Kidney capillary endothelial cell (primary cell): ENCODE measurements at regions not wholly inside any gene's neighbourhood (a gene's known extent, or its start where the extent isn't known, plus 50 kb on each side); places are given as distances from the start of the nearest gene placed in this dataset.

Source experiments
- DNase-seq: peaks from one replicate; pipeline ENCODE4 v3.0.0-alpha.2; 2018; ENCODE audit warnings: low spot score

DNA sequence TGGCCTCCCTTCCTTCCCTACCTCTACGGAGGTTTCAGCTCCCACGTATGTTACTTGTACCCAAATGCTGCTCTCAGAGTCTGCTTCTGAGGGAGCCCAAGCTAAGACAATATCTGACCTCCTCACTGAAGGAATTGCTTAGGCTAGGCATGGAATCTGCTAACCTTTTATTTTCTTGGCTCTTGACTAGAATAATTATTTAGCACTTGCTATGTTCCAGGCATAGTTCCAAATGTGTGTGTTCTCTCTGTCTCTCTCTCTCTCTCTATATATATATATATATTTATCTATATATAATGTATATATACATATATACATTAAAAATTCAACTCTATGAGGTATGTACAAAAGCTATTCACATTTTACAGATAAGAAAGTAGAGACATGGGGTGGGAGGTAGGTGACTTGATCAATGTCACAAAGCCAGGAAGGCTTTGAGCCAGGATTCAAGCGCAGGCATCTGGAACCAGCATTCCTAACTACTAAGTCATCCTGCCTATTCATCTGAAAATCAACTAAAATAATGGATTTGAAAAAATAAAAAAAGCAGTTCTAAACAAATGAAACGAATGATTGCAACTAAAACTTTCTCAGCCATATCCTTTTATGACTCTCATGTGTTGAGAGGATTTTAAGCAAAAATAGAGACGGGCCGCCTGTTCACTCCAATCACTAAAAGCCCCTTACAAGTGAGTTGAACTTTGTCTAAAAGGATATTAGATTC, 189.7 kb upstream of the JAG1 start:
- DNase-seq: peak; percentile 87

DNA sequence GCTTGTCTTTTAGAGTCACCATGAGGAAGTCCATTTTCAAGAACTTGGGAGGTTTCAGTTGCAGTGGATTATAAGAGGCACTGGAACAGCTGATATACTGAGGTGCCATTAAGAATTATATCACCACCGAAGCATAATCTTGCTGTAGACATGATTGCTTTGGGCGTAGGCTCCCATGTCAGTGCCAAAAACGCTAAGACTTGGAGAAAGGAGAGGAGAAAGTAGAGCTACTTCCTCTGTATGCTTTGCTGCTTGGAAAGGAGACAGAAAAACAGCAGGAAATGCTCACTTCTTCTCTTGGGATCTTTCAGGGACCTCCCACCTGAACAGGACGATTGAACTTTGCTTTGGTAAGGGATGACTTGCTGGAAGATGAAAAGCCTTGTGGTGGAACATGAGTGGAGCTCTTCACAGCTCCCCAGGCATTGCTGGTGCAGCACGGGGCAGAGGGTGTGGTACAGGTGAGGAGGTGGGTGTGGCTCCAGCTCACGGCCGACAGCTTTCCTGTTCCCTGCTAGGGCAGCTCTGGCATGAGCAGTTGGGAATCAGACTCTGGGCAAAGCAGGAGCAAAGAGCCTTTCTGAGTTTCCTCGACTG, 190.4 kb upstream of the JAG1 start:
- DNase-seq: no peak

DNA sequence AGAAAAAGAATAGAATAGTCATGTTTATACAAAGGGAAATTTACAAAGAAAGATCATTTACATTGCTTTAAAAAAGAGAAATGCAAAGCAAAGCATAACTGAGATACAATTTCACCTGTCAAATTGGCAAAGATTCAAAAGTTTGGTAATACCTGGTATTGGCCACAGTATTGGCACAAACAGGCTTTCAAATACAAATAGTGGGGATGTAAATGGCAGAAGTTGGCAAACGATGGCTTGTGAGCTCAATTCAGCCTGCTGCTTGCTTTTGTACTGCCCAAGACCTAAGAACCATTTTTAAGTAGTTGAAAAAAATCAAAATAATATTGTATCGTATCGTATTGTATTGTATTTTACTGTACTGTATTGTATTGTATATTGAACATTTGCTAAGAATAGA, 194.5 kb upstream of the JAG1 start:
- no peak for DNase-seq

DNA sequence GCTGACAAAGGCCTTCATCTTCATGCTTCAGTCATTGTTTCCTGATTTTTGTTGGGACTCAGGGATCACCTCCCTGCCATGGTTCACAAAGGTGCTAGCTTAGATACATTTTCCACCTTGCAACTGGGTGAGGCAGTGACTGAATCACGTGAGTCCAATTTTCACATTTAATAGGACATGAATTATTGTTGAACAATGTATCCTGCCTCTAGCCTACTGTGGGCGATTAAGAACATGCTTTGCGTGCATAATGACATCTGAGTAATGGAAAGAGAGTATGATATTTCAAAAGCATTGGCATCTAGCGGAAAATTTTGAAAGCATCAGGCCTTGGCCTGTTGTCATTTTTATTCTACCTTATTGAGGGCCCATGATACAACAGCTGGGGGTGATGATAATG, 199.2 kb upstream of the JAG1 start:
- no peak for DNase-seq

DNA sequence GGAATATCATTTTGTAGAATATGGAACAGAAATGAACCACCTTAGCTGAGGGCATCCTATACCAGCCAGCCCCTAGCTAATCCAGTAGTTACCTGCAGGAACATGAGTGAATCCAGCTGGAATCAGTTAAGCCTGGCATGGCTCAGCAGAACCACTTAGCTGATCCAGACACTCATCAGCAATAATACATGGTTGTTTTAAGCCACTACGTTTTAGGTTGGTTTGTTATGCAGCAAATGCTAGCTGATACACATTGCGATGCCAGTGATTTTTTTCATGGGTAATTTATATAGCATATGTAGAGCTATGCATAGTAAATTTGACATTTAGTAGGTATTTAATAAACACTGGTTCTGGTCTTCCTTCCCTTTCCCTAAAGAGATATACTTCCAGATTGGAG, 201.9 kb upstream of the JAG1 start:
- DNase-seq: no peak

DNA sequence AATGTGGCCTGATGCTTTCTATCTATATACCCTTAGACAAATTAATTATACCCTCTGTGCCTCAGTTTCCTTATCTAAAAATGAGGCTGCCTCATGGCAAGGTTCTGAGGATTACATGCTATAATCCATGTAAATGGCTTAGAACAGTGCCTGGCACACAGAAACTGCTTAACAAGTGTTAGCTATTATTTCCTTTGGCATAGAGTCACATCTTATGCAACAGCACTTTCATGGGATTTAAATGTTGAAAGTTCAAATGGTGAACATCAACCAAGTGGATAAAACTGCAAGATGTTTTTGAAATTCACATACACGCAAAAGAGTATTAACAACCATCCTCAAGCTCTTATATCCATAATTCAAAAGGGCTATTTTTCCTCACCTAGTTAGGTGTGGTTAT, 202.8 kb upstream of the JAG1 start:
- no peak for DNase-seq

DNA sequence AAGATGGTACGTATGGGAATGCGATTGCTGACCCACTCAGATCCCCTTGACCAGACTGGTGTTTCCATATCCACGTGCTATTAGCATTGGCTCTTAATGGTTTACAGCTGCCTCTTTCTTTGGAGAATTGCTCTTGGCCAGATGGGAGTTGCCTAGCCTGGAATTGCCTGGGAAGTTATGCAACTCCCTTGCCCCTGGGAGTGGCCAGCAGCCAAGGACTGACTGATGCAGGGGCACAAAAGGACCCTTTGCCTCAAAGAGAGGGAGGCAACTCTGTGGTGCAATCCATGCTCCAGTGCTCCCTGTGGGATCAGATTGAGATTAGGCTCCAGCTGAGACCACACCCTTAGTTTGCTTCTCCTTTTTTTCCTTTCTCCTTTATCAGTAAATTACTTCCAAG, 203.5 kb upstream of the JAG1 start:
- DNase-seq: no peak

DNA sequence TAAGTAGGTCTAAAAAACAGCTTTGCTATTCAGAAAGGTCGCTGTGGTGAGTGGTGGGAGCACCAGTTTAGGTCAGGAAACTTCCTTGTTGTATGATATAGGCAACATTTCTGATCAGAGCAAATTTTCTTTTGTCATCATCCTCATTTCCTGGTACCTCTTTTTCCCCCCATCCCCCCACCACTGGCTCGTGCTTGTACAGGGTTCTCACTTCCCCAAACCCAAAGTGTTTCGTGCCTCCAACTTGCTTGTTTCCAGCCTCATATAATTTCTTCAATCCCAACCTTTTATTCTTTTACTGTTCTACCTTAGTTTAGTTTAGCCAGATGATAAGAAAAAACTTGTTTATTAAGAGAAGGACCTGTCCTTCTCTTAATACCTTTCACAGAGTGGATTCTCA, 209.4 kb upstream of the JAG1 start:
- DNase-seq: no peak

DNA sequence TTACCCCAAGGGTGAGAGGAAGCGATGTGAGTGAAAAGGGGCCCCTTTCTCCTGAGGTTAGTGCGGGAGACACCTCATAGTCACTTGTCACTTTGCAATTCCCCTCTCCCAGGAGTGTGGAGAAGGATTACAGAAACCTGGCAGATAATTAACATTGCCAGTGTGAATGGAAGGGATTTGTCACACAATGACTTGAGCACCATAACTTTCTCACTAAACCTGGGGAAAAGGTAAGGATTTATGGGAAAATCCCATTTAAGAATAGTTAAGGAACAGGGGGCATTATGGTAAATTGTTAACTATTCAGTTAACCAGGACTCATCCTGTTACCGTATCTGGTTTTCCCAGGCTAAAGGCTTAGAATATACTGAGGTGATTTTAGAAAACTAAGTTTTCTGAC, 219.5 kb upstream of the JAG1 start:
- no peak for DNase-seq

DNA sequence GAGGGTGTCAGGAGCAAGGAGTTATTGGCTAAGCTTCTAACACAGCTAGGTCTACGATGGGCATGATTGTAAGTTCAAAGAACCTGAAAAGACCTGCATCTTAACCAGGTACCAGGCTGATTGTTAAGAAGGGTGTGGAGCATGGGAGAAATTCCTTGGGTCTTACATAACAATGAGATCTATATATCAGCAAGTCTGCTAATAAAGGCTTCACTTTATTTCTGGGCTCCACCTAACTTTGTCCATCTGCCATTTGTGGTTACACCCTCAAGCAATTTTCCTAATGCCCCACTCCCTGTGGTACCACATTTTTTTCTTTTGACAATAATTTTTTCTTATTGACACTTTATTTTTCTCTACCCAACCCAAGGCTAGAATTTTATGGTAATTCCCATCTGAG, 223.5 kb upstream of the JAG1 start:
- DNase-seq: no peak

DNA sequence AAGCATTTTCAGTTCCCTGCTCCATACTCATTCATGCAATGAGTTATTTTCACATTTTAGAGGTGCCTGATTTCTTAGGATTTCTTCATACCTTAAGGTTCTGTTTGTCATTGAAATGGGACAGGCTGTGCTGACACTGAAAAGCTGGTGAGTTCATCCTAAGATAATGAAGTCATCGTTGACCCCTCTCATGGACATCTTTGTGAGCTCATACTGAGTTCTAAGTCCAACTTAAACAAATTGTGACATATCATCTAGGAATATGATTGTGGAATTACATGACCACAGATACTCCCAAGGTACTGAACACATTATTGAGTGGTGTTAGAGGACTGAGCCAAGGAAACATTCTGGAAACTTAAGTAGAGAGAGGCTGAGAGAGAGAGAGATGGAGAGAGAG, 224.8 kb upstream of the JAG1 start:
- no peak for DNase-seq

DNA sequence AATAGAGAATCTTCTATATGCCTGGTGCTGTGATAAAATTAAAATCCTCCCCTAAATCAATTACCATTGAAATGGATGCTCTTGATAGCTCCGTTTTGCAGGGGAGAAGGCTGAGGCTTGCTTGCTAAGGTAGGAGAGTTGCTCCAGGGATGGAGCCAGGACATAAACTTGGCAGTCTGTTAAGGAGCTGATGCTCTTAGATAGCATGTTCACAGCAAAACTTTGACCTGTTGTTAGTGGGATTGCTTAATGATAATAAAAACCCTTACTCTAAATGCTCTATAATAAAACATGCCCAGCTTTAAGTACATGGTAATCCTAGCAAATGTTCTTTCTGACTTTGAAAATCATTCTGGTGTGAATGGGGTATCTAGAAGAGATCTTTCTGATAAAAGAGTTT, 228.4 kb upstream of the JAG1 start:
- DNase-seq: no peak

DNA sequence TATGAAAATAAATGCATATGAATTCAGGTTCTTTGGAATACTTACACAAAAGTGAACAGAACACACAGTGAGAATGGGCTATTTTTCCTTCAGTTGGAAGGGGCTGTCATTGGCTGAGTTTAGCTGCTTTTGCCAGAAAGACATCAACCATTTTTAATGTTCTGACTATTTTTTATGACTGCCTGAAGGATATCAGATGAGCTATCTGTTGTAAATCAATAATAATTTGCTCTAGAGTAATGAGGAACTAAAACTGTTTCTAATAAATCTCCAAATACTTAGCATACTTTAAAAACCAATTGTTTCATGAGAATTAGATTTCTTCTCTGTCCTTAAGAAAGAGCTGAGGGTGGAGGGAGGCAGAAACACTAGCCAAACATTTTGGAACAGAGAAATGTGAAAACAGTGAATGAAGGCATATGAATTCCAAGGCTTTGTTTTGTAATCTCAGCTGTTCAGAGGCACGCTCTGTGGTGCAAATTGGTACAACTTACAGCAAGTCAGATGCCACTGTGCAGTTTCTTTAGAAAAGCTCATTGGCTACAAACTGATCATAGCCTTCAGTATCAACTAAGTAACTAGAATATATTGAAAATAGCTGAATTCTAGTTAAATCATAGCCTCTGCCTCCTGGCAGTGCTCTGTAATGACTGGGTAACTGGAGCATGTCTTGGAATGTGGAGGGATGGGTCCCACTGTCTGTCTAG, 228.9 kb upstream of the JAG1 start:
- no peak for DNase-seq

DNA sequence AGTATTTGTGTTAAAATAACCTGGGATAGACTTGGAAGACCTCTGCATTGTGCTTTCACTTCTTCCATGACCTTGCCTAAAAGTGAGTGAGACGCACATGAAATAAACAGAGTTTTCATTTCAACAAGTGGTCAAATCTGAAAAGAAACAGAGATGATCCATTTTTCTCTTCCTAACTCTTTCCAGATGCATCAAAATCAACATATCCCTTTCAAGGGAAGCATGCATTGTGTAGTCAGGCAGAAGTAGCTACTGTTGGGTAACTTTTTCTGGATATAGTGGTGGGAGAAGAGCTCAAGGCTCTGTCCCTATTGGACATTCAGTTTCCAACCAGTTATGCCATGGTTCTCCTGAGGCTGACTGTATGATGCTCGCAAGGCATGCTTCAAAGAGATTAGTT, 233.0 kb upstream of the JAG1 start:
- DNase-seq: no peak

DNA sequence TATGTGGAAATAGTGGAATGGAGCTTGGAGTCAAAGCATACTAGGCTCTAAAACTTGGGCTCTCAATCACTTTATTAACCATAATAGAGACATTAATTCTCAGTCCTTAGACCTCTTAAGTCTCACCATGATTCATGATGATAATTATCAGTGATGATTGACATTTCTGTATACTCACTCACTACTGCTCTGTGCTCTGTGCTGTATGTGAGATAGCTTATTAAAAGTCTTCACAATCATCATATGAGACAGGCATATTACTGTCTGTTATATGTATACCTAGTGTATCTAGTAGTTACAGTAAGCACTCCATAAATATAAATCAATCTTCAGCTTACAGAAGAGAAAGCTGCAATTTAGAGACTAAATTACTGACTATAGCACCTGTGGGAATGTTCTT, 236.0 kb upstream of the JAG1 start:
- DNase-seq: no peak

DNA sequence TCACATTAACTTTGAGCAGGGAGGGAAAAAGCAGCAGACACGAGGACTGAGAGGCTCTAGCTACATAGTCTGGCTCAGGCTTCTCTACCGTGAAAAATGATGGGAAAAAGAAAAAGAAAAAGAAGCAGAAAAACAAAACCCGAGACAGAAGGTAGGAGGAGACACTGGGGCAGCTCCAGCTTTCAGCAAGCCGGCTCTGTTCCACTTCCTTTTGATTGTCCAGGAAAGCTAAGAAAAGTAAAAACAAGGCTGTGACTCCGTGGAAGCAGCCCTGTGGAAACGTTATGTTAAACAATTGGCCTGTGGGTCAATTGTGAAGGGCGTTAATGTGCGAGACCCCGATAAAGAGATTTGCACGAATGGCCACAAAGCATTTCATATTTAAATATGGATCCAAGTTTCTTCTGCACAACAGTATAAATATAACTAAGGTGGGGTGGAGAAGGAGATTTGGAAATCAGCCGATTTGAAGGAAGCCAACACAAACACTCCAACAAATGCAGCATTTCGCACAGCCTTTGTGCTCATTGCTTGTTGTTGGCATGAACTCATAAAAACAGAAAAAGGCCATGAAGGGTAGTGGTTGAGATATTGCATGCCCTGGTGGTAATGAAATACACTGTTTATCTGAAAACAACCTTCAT, 236.9 kb upstream of the JAG1 start:
- no peak for DNase-seq

DNA sequence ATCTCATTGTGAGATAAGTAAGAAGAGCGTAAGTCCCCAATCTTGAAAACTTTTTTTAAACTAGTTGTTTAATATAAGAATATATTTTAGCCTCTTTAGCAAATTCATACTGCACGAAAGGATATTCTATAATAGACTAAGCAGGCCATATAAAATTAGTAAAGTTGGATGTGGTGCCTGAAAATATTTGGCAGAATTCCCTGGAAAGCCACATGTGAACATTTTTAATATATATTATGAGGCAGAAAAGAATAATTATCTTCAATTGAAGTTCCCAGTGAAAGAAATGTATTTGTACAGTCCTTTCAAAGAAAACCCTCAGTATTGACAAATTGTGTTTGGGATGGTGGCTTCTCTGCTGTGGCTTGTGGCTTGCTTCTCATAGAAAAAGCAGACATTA, 237.5 kb upstream of the JAG1 start:
- no peak for DNase-seq

DNA sequence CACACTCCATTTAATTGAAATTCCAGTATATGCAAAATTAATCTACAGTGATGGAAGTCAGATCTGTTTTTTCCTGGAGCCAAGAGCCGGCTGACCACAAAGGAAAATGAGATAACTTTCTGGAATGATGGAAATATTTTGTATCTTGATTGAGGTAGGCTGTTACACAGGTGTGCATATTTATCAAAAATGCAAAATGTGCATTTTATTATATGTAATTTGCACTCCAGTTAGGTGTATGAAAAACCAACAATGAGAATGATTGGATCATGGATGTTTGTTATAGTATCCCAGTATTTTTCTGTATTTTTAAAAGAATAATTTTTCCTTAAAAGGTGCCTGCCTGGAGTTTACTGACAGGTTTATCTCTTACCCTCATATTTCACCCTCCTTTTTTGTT, 242.0 kb upstream of the JAG1 start:
- DNase-seq: no peak

DNA sequence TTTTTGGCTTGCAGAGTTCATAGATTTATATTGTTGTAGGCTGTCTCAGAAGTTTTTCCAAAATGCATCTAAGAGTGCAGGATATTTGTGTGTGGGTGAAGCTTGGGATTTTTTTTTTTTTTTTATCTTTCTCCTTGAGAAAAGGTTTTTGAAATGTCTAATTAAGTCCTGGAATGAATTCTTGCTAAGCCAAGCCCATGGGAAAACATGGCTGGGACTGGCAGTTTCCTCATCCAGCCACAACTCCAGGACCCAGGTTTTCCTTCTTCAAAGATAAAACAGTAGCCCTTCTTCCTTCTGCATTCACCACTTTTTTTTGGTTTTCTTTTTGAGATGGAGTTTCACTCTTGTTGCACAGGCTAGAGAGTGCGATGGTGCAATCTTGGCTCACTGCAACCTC, 242.5 kb upstream of the JAG1 start:
- no peak for DNase-seq

DNA sequence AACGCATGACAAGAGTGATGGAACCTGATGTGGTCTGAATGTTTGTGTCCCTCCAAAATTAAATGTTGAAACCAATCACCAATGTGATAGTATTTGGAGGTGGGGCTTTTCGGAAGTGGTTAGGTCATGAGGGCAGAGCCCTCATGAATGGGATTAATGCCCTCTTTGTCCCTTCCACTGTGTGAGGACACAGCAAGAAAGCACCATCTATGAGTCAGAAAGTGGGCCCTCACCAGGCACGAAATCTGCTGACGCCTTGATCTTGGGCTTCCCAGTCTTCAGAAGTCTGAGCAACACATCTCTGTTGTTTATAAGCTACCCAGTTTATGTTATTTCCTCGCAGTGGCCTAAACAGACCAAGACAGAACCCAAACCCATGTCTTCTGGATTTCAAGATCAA, 244.0 kb upstream of the JAG1 start:
- no peak for DNase-seq

DNA sequence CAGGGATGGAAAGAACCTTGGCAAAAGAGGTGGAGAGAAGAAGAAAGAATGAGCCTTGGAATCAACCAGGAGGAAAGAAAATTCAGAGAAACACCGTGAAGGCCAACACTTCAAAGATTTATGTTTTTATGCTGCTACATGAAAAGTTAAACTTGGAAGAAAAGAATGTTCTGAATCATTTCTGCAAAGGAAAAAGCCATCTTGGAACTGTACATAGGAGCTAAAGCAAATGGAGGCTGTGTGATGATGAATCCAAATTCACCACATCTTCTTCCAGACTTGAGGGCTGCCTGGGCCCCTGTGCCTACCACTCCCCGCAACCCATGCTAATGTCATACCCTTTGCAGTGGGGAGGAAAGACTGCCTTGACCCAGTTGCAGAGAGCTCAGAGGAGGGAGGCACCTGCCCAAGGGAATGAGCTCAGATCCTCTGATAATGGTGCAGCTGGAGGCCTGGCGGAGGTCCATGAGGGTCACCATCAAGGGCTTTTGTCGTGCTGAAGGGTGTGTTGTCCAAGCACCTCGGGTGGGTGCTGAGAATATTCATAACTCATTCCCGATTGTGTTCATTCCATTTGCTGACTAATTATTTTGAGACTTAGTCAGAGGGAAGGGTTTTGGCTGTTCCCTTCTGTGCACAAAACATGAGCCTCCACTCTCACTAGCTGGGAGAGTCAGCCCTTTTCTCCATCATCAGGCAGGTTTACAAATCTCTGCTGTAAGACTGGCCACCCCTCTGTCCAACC, 245.8 kb upstream of the JAG1 start:
- DNase-seq: no peak

DNA sequence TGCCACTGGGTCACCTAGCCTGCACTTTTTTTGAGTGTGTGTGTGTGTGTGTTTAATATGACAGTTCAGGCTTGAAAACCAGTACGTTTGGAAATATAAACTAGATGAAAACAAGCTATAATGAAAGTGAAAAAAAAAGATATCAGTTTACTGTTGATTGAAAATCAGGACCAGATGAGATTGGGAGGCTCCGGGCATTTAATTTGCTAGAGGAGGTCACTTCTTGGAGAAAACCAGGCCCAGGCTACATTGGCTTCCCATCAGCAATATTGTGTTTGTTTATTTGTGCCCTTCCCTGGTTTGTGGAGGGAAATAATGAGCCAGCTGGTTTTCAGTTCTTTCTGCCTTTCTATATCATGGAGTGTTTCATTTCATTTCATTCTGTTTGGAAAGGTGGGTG, 246.6 kb upstream of the JAG1 start:
- DNase-seq: no peak
